Gastroesophageal sphincter (tissue), 3 donors: ENCODE measurements at regions not wholly inside any gene's neighbourhood (a gene's known extent, or its start where the extent isn't known, plus 50 kb on each side); places are given as distances from the start of the nearest gene placed in this dataset.
A peak's percentile ranks its signal among the peaks of the same experiment; 100 is the strongest.

Source experiments
- CTCF ChIP-seq, 4 experiments: fragments of 200-600 bp in 2 of 4; fragments of 450-650 bp in 2 of 4; sonication (generic) in 1 of 4; IDR thresholded peaks; one replicate each; pipeline ENCODE4 v1.5.1; 2017 to 2019; ENCODE audit warnings: antibody characterized with exemption in 4 of 4, mild to moderate bottlenecking in 2 of 4, moderate library complexity in 2 of 4
- POLR2A ChIP-seq, 2 donors: fragments of 450-650 bp; IDR thresholded peaks; one replicate each; pipeline ENCODE4 v1.6.1; 2017; ENCODE audit warnings: antibody characterized with exemption in 2 of 2, mild to moderate bottlenecking in 2 of 2, moderate library complexity in 1 of 2

- no peak for TF ChIP-seq POLR2A (IDR thresholded peaks at IDR 0.05)
- TF ChIP-seq CTCF (IDR thresholded peaks at IDR 0.05): peak in 3 of 4 experiments; percentile 93 to 97 (median 95)
These were observed 106.9 kb upstream of the GPR26 start for GRCh38 chr10:123559066-123559822.
